DMS79 (cell line): ENCODE measurements at regions not wholly inside any gene's neighbourhood (a gene's known extent, or its start where the extent isn't known, plus 50 kb on each side); places are given as distances from the start of the nearest gene placed in this dataset.
"Not testable (repeated sequence)": the region's sequence is repeated elsewhere in the genome, so short reads cannot be mapped to it uniquely, and the experiment has no call there.

Experiments used
- DNase-seq: peaks from one replicate; lab custom pipeline; 2025; lab: John Stamatoyannopoulos, UW

GRCh38 chr18:67134911-67135310, 381.6 kb downstream of the DSEL start:
- no peak for DNase-seq

DNA sequence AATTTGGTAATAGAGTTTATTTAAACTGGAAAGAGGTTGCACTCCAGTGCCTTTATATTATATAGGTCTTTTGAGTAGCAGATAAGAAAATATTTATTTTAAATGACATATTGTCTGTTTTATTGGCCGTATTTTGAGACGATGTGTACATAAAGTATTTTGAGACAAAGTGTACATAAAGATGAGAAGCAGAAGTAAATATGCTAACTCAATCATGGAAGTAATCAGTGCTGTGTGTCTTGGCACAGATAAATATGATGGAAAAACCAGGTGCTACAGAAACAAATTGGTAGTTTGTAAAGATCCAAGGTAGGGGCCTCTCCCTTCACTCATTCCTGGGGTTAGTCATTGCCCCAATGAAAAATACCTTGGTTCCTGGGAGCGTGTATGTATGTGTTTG, 382.9 kb downstream of the DSEL start:
- peak; percentile 83 for DNase-seq

DNA sequence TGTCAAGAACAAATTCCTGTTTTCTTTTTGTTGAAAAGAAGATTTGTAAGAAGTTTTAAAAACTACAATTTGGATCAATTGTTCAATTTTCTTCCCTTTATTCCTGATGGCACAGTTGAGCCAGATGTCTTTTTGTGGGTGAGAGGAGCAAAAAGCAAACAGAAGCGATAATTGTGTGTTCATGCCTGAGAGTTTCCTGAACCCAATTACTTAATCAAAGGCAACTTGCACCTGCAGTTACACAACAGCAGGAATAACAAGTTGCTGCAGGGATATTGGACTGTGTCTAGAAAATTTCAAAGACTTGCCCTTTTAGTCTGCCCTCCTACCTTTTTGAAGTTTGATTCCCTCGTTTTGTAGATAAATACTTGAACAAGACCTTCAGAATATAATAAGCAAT, 383.6 kb downstream of the DSEL start:
- peak; percentile 31 for DNase-seq

GRCh38 chr18:67131498-67131897, 385.0 kb downstream of the DSEL start:
- no peak for DNase-seq

GRCh38 chr18:67126751-67127150, 389.8 kb downstream of the DSEL start:
- DNase-seq: not testable (repeated sequence)

GRCh38 chr18:67123901-67124300, 392.6 kb downstream of the DSEL start:
- DNase-seq: no peak

DNA sequence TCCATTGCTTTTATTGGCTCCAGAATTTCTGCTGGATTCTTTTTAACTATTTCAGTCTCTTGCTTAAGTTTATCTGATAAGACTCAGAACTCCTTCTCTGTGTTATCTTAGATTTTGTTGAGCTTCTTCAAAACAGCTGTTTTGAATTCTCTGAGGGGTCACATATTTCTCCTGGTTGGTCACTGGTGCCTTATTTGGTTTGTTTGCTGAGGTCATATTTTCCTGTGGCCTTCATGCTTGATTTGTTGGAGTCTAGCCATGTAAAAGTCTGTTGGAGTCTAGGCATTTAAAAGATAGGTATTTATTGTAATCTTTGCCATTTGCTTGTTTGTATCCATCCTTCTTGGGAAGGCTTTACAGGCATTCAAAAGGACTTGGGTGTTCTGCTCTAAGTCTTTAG, 398.7 kb downstream of the DSEL start:
- DNase-seq: no peak

DNA sequence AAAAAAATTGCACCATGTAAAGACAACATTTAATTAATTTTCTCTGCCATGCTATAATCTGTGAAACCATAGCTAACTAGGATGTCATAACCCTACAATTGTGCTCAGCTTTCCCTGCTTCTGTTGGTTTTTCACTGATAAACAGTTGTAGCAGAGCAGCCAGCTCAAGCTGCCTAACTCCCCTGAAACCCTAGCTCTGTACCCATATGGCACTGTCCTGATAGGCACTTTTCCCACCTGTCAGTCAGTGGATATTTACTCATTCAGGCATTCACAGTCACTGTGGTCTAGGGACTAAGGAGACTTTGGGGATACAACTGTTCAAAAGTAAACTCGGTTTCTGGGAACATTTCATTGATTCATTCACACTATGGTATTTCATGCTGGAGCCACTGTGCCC, 407.0 kb downstream of the DSEL start:
- DNase-seq: no peak

DNA sequence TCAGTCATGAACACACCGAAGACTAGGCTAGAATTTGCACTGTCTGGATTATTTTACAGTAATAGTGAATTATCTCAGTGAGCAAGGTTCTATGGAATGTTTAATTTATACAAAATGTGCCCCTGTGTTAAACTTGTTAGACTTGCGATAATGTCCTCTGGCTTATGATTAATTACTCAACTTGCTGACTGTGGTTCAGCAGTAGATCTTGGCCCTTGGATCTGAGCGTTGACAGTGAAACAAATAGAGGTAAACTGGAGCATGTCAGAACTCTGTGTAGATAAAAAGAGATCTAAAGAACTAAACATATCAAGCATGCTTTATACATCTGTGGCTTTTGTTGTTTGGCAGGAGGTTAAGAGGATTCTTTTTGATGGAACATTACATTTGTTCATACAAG, 407.6 kb downstream of the DSEL start:
- no peak for DNase-seq

GRCh38 chr18:67104700-67105284, 411.7 kb downstream of the DSEL start:
- DNase-seq: no peak

DNA sequence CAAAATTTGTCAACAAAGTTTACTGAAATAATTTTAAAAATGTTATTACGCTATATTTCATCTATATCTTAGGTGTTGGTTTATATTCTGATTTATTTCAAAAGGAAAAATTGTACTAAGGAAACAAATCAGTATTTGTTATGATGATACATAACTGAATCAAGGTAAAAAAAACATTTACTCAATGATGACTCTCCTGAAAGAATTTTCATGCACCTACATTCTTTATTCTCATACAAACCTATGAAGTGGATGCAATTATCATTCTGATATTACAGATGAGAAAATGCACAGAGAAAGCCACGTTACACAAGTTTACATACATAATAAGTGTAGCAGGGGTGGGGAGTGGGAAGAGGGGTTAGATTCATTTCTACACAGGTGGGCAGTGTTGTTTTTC, 422.4 kb downstream of the DSEL start:
- DNase-seq: no peak

DNA sequence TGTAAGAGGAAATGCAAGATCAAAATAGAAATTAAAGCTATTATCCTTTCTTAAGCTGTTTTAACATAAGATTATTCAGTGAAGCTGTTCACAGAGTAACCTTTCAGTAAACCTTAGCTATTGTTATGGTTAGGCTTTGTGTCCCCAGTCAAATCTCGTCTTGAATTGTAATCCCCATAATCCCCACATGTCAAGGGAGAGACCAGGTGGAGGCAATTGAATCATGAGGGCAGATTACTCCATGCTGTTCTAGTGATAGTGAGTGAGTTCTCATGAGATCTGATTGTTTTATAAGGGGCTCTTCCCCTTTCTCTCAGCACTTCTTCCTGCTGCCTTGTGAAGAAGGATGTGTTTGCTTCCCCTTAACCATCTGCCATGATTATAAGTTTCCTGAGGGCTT, 424.4 kb downstream of the DSEL start:
- DNase-seq: no peak

DNA sequence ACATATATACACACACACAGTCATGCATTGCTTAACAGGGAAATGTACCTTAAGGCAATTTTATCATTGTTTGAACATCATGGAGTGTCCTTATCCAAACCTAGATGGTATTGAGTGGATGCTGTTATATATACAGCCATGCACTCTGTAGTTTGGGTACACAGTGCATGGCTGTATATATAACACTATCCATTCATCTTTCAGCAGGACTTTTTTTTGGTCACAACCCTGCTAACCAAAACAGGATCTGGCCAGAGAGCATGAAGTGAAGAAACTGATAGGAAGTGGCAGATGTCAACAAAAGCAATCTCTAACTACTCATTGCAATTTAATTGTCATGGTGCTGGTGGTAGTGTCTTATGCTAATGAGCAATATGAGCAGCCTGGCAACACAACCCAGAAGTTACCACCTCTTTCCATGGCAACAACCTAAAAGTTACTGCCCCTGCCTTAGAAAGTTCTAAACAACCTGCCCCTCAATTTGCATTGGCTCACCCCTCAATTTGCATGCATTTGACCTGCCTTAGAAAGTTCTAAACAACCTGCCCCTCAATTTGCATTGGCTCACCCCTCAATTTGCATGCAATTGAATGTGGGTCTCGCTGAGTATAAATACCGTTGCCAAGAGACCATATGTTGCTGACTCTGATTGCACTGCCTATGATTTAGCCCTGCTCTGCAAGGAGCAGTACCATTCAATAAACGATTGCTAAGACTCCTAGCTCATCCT, 434.9 kb downstream of the DSEL start:
- no peak for DNase-seq

DNA sequence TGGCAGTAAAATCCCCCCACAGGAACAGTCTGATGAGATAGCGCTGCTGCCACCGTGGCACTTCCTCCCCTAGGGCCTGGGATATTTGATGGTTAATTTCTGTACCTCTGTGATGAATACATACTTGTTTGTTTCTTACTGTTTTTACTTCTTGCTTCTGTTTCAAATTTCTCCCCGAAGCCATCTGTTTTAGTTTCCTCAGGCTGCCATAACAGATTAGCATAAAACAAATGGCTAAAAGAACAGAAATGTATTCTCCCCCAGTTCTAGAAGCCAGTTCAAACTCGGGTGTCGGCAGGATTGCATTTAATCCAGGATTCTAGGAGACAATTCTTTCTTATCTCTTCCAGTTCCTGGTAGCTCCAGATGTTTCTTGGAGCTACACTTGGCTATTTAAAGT, 435.9 kb downstream of the DSEL start:
- no peak for DNase-seq

DNA sequence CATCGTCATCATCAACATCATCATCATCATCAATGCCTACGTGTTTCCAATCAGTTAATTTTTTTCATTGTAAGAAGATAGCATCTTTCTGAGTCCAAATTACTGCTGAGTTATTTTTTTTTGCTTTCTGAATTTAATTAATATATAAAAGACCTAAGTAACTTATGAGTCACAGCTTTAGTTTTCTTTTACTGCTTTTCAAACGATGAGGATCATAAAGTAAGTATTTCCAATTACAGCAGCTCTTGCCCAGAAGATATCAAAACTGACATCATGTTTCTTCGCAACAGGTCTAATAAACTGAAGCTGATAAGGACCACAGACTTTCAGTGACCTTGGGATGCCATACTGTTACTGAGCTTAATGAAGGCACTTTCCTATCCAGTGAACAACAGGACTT, 442.2 kb downstream of the DSEL start:
- no peak for DNase-seq

DNA sequence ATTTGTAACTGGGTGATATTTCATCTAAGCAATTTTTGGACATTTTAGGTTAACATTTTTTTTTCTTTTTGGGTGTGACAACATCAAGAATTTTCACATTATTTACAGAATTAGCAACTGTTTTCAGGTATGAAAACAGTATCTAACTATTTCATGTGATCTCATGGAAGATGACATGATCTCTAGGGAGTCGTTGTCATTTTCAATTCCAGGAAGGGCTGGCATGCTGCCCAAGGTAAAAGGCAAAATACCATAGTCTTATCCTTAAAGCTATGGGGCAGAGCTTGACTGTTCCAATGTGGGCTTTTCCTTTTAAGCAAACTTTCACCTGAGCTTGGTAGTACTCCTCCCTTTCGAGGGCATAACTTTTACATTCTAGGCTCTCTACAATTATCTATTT, 443.7 kb downstream of the DSEL start:
- DNase-seq: no peak

GRCh38 chr18:67068608-67069007, 447.9 kb downstream of the DSEL start:
- no peak for DNase-seq

- DNase-seq: no peak
Measured at GRCh38 chr18:67047334-67047733, 443.4 kb upstream of the CDH19 start.

- DNase-seq: no peak
Measured at GRCh38 chr18:67043276-67043675, 439.4 kb upstream of the CDH19 start.

DNA sequence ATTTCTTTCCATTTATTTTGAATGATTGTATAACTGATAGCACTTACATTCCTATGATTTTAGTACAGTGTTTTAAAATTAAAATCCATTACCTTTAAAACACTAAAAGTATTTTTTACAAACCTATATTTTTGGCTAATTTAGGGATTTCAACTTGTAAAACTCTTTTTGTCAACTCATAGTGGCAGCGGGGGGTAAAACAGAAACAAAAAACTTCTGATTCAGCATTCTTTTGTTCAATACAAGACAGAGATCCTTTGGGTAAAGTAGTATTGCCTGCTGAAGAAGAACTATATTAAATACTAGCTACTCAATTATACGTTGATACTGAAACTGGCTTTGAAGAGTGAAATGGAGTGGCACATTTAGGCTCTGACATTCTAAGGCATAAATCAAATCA, 437.4 kb upstream of the CDH19 start:
- DNase-seq: no peak

DNA sequence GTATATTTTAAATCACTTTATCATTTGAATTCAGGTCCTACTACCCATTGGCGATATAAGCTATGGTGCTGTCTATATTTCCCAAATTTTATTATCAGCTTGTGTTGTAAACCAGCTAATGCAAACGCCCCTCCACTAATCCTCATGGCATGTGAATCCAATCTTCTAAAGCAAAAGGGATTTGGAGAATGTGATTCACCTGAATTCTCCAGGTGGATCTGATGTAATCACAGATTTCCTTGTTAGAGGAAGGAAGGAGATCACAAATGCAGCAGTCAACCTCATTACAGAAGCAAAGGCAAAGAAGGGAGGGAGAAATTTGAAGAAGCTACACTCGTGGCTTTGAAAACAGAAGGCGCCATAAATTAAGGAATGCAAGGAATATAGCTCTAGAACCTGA, 431.1 kb upstream of the CDH19 start:
- no peak for DNase-seq

DNA sequence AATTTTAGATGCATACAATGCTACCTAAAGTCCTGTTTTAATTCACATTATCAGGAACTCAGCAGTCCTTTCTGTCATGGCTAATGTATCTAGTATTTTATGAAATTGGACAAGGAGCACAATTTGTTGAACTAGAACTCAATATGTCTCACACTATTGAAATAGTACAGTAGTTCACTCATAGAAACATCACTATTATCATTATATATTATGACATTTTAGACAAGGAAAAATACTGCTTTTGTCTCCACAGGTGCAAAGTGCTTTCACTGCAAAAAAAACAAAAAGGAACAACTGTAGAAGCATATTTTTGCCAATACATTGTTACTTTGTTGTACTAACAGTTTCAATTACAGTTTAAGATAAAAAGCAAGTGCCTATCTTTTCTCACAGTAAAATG, 419.2 kb upstream of the CDH19 start:
- no peak for DNase-seq

DNA sequence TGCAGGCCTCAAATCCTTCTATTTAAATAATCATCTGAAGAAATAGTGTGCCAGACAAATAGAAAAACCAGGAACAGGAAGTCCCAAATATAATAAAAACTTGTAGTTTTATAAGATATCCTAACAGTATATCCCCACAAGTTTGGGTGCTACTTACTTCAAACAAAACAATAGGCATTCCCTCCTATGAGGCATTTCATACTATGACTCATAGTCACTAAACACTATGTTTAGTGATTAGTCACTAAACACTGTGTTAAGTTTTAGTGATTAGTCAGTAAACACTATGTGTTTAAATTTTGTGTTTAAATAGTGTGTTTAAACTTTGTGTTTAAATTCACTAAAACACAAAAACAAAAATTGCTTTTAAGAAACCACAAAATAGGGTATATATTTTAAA, 407.0 kb upstream of the CDH19 start:
- no peak for DNase-seq

- DNase-seq: no peak
Measured at GRCh38 chr18:67007999-67008398, 404.1 kb upstream of the CDH19 start.
